MM.1S (cell line): ENCODE measurements at regions not wholly inside any gene's neighbourhood (a gene's known extent, or its start where the extent isn't known, plus 50 kb on each side); places are given as distances from the start of the nearest gene placed in this dataset.

Experiments
- DNase-seq: peaks from one replicate; pipeline ENCODE4 v3.0.0-alpha.2; 2015
- H2AFZ ChIP-seq: fragments of 300-600 bp; sonication (generic); 2 replicates; pipeline ENCODE4 v1.6.0; 2016; ENCODE audit warnings: antibody characterized with exemption, low read length
- H3F3A ChIP-seq: fragments of 300-600 bp; sonication (generic); 2 replicates; pipeline ENCODE4 v1.6.1; 2016; ENCODE audit warnings: mild to moderate bottlenecking, antibody characterized with exemption, low read length, moderate library complexity, mixed read lengths; ENCODE audit not compliant: insufficient read depth
- H3K27ac ChIP-seq: fragments of 300-600 bp; sonication (generic); 2 replicates; pipeline ENCODE4 v1.5.1; 2016; ENCODE audit warnings: mild to moderate bottlenecking, low read length
- H3K27me3 ChIP-seq: fragments of 300-600 bp; sonication (generic); replicated peaks from 2 replicates; pipeline ENCODE4 v1.6.0; 2016; ENCODE audit warnings: low read length; ENCODE audit not compliant: insufficient read depth
- H3K36me3 ChIP-seq: fragments of 300-600 bp; sonication (generic); replicated peaks from 2 replicates; pipeline ENCODE4 v1.6.1; 2016; ENCODE audit warnings: mild to moderate bottlenecking, low read length, mixed read lengths; ENCODE audit not compliant: insufficient read depth
- H3K4me1 ChIP-seq: fragments of 300-600 bp; sonication (generic); 2 replicates; pipeline ENCODE4 v1.6.1; 2016; ENCODE audit warnings: low read length, mixed read lengths
- H3K4me2 ChIP-seq: fragments of 300-600 bp; sonication (generic); 2 replicates; pipeline ENCODE4 v1.6.0; 2016; ENCODE audit warnings: low read depth, low read length
- H3K4me3 ChIP-seq: fragments of 300-600 bp; sonication (generic); 2 replicates; pipeline ENCODE4 v1.5.1; 2016; ENCODE audit warnings: low read length, mixed read lengths
- H3K79me2 ChIP-seq: fragments of 300-600 bp; sonication (generic); 2 replicates; pipeline ENCODE4 v1.6.1; 2016; ENCODE audit warnings: mixed run types, low read length, mixed read lengths
- H3K9ac ChIP-seq: fragments of 300-600 bp; sonication (generic); 2 replicates; pipeline ENCODE4 v1.6.1; 2016; ENCODE audit warnings: low read length, mixed read lengths
- H3K9me2 ChIP-seq: fragments of 300-600 bp; sonication (generic); replicated peaks from 2 replicates; pipeline ENCODE4 v1.6.1; 2016; ENCODE audit warnings: mild to moderate bottlenecking, low read length, mixed read lengths; ENCODE audit not compliant: insufficient read depth
- H3K9me3 ChIP-seq: fragments of 300-600 bp; sonication (generic); replicated peaks from 2 replicates; pipeline ENCODE4 v1.6.1; 2016; ENCODE audit warnings: mild to moderate bottlenecking, low read length, mixed read lengths; ENCODE audit not compliant: insufficient read depth
- H4K20me1 ChIP-seq: fragments of 300-600 bp; sonication (generic); 2 replicates; pipeline ENCODE4 v1.6.1; 2016; ENCODE audit warnings: mild to moderate bottlenecking, low read length, moderate library complexity, mixed read lengths; ENCODE audit not compliant: insufficient read depth
- EZH2 ChIP-seq: fragments of 300-600 bp; sonication (generic); optimal IDR thresholded peaks from 2 replicates; pipeline ENCODE3; 2017; ENCODE audit warnings: low read depth, mild to moderate bottlenecking, antibody characterized with exemption, low read length, mixed read lengths
- EZH2phosphoT487 ChIP-seq: fragments of 300-600 bp; sonication (generic); IDR thresholded peaks from 2 replicates; pipeline ENCODE4 v1.6.1; 2018; ENCODE audit warnings: antibody characterized with exemption, low read length
- TF ChIP-seq, protein P1 (sequence below): fragments of 300-600 bp; sonication (generic); IDR thresholded peaks from 2 replicates; pipeline ENCODE4 v1.5.1; 2016; ENCODE audit warnings: antibody characterized with exemption, low read length, mixed read lengths

- TF ChIP-seq, protein P1, sequence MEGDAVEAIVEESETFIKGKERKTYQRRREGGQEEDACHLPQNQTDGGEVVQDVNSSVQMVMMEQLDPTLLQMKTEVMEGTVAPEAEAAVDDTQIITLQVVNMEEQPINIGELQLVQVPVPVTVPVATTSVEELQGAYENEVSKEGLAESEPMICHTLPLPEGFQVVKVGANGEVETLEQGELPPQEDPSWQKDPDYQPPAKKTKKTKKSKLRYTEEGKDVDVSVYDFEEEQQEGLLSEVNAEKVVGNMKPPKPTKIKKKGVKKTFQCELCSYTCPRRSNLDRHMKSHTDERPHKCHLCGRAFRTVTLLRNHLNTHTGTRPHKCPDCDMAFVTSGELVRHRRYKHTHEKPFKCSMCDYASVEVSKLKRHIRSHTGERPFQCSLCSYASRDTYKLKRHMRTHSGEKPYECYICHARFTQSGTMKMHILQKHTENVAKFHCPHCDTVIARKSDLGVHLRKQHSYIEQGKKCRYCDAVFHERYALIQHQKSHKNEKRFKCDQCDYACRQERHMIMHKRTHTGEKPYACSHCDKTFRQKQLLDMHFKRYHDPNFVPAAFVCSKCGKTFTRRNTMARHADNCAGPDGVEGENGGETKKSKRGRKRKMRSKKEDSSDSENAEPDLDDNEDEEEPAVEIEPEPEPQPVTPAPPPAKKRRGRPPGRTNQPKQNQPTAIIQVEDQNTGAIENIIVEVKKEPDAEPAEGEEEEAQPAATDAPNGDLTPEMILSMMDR = no peak
- TF ChIP-seq EZH2 = no peak
- TF ChIP-seq EZH2phosphoT487 = no peak
- Histone ChIP-seq H3K36me3 (no peaks in the 10 kb centered on the region), H3K27me3 (no peaks in the 10 kb centered on the region), H3K9me2 (no peaks in the 10 kb centered on the region), H3K9ac (peak overlapping the region; percentile 39), H3F3A (peaks cover 32% of the 10 kb centered on the region), H3K4me1 (peaks cover 50% of the 10 kb centered on the region), H3K4me3 (no peak overlapping the region), H3K79me2 (no peaks in the 10 kb centered on the region), H3K4me2 (peak overlapping the region; percentile 55), H3K9me3 (no peaks in the 10 kb centered on the region), H2AFZ (peak overlapping the region; percentile 87), H4K20me1 (no peaks in the 10 kb centered on the region), H3K27ac (peak overlapping the region; percentile 80)
- DNase-seq = no peak
Observed at GRCh38 chr10:123538401-123539320, 127.5 kb upstream of the GPR26 start.

- DNase-seq = no peak
- H3K27ac ChIP-seq = no peak overlapping the region
- no peaks in the 10 kb centered on the region for H4K20me1 ChIP-seq
- H3K36me3 ChIP-seq = no peaks in the 10 kb centered on the region
- no peaks in the 10 kb centered on the region for H3K9me2 ChIP-seq
- no peaks in the 10 kb centered on the region for H3K27me3 ChIP-seq
- H3F3A ChIP-seq = no peaks in the 10 kb centered on the region
- no peak overlapping the region for H3K4me2 ChIP-seq
- no peak overlapping the region for H2AFZ ChIP-seq
- no peaks in the 10 kb centered on the region; the same call in 1 of the 2 replicates for H3K4me1 ChIP-seq
- no peak overlapping the region for H3K4me3 ChIP-seq
- no peak for TF ChIP-seq EZH2
- TF ChIP-seq, protein P1 = no peak
- H3K79me2 ChIP-seq = no peaks in the 10 kb centered on the region
- H3K9me3 ChIP-seq = no peaks in the 10 kb centered on the region
- H3K9ac ChIP-seq = no peak overlapping the region
Observed at GRCh38 chr10:123544986-123545385, 121.2 kb upstream of the GPR26 start.

DNA sequence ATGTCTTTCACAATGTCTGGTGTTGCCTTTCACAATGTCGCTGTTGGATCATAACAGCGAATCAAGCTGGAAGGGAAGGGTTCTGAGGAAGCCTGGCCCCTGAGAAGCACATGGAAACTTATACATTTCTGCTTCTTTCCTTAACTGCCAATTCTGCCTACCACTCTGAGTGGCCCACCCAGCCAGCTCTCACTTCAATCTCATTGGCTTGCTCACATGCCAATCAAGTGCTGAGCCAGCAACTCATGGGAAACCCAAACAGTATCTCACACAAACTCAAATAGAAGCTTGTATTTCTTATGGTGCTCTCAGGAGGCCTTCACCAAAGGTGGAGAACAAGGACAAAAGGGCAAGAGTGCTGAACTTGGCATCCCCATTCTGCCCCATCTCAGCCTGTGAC lies 117.4 kb upstream of the GPR26 start:
- Histone ChIP-seq H2AFZ (no peak overlapping the region), H4K20me1 (no peaks in the 10 kb centered on the region), H3K4me2 (no peak overlapping the region), H3K27me3 (no peaks in the 10 kb centered on the region), H3K4me3 (no peak overlapping the region), H3K9ac (no peak overlapping the region), H3K9me3 (no peaks in the 10 kb centered on the region), H3K36me3 (no peaks in the 10 kb centered on the region), H3K9me2 (no peaks in the 10 kb centered on the region), H3K27ac (no peak overlapping the region), H3F3A (no peaks in the 10 kb centered on the region), H3K79me2 (no peaks in the 10 kb centered on the region), H3K4me1 (0 out of 2 replicates have a peak, but pooled peaks cover 4% of the 10 kb centered on the region)
- TF ChIP-seq, protein P1 = no peak
- no peak for TF ChIP-seq EZH2
- TF ChIP-seq EZH2phosphoT487 = no peak
- no peak for DNase-seq
